ENCODE measurements at regions not wholly inside any gene's neighbourhood (a gene's known extent, or its start where the extent isn't known, plus 50 kb on each side); places are given as distances from the start of the nearest gene placed in this dataset.

- H3K27me3 ChIP-seq (replicated peaks): no peaks in the 10 kb centered on the region
- no peak for TF ChIP-seq CTCF (IDR thresholded peaks at IDR 0.05; ENCODE audit: low read depth, low read length, missing control alignments)
- no peak for DNase-seq
- in situ Hi-C loops (cut with HindIII; ENCODE audit: low pct_ligation_motif_present, low sequenced_read_pairs): loop anchor here (10.0 kb wide), 1 partner anchor 559 kb away; no protein-coding TSS in a partner anchor
- H3K4me3 ChIP-seq (ENCODE audit: low read depth, low read length): no peak overlapping the region
- no peak overlapping the region for H3K27ac ChIP-seq
- H3K36me3 ChIP-seq (replicated peaks): no peaks in the 10 kb centered on the region
Observed at GRCh38 chr2:235113854-235114253, 162.0 kb downstream of the SH3BP4 start.

- no peaks in the 10 kb centered on the region for H3K27me3 ChIP-seq (replicated peaks)
- TF ChIP-seq CTCF (IDR thresholded peaks at IDR 0.05; ENCODE audit: low read depth, low read length, missing control alignments): no peak
- in situ Hi-C loops (cut with HindIII; ENCODE audit: low pct_ligation_motif_present, low sequenced_read_pairs): loop anchor here (10.0 kb wide), 1 partner anchor 559 kb away; no protein-coding TSS in a partner anchor
- no peaks in the 10 kb centered on the region for H3K36me3 ChIP-seq (replicated peaks)
- no peak overlapping the region for H3K4me3 ChIP-seq (ENCODE audit: low read depth, low read length)
- no peak for DNase-seq
- no peak overlapping the region for H3K27ac ChIP-seq
Observed at GRCh38 chr2:235114286-235114685, 162.5 kb downstream of the SH3BP4 start.

- DNase-seq: no peak
- H3K4me3 ChIP-seq (ENCODE audit: low read depth, low read length): no peak overlapping the region
- H3K27ac ChIP-seq: no peak overlapping the region
- in situ Hi-C loops (cut with HindIII; ENCODE audit: low pct_ligation_motif_present, low sequenced_read_pairs): loop anchor here (10.0 kb wide), 1 partner anchor 561 kb away; no protein-coding TSS in a partner anchor
- H3K27me3 ChIP-seq (replicated peaks): no peaks in the 10 kb centered on the region
- no peak for TF ChIP-seq CTCF (IDR thresholded peaks at IDR 0.05; ENCODE audit: low read depth, low read length, missing control alignments)
- H3K36me3 ChIP-seq (replicated peaks): no peaks in the 10 kb centered on the region
Observed at GRCh38 chr2:235115521-235115920, 163.7 kb downstream of the SH3BP4 start.

- no peak overlapping the region for H3K27ac ChIP-seq
- in situ Hi-C loops (cut with HindIII; ENCODE audit: low pct_ligation_motif_present, low sequenced_read_pairs): loop anchor here (10.0 kb wide), 1 partner anchor 562 kb away; no protein-coding TSS in a partner anchor
- no peaks in the 10 kb centered on the region for H3K36me3 ChIP-seq (replicated peaks)
- no peak for DNase-seq
- H3K27me3 ChIP-seq (replicated peaks): no peaks in the 10 kb centered on the region
- peak; percentile 25 for TF ChIP-seq CTCF (IDR thresholded peaks at IDR 0.05; ENCODE audit: low read depth, low read length, missing control alignments)
- no peak overlapping the region for H3K4me3 ChIP-seq (ENCODE audit: low read depth, low read length)
Observed at GRCh38 chr2:235116885-235117492, 165.2 kb downstream of the SH3BP4 start.

- Histone ChIP-seq H3K4me3 (ENCODE audit: low read depth, low read length) (no peak overlapping the region), H3K36me3 (replicated peaks) (no peaks in the 10 kb centered on the region), H3K27ac (no peak overlapping the region), H3K27me3 (replicated peaks) (no peaks in the 10 kb centered on the region)
- in situ Hi-C loops (cut with HindIII; ENCODE audit: low pct_ligation_motif_present, low sequenced_read_pairs): no loop called here
- no peak for TF ChIP-seq CTCF (IDR thresholded peaks at IDR 0.05; ENCODE audit: low read depth, low read length, missing control alignments)
- no peak for DNase-seq
Observed at GRCh38 chr2:235126768-235127167, 175.0 kb downstream of the SH3BP4 start.

- H3K36me3 ChIP-seq (replicated peaks): no peaks in the 10 kb centered on the region
- in situ Hi-C loops (cut with HindIII; ENCODE audit: low pct_ligation_motif_present, low sequenced_read_pairs): no loop called here
- no peak for TF ChIP-seq CTCF (IDR thresholded peaks at IDR 0.05; ENCODE audit: low read depth, low read length, missing control alignments)
- no peak overlapping the region for H3K27ac ChIP-seq
- no peaks in the 10 kb centered on the region for H3K27me3 ChIP-seq (replicated peaks)
- no peak for DNase-seq
- H3K4me3 ChIP-seq (ENCODE audit: low read depth, low read length): no peak overlapping the region
Observed at GRCh38 chr2:235127931-235128330, 176.1 kb downstream of the SH3BP4 start.

All from brain microvascular endothelial cell (primary cell).